Iris pigment epithelial cell (primary cell): ENCODE measurements at regions not wholly inside any gene's neighbourhood (a gene's known extent, or its start where the extent isn't known, plus 50 kb on each side); places are given as distances from the start of the nearest gene placed in this dataset.

ENCODE experiments used
- DNase-seq: peaks from one replicate; pipeline ENCODE4 v3.0.0-alpha.2; 2011; ENCODE audit warnings: low read depth

- no peak for DNase-seq
Observed at GRCh38 chr7:13442226-13442625, 547.2 kb downstream of the ETV1 start.

- no peak for DNase-seq
Observed at GRCh38 chr7:13447637-13448036, 541.8 kb downstream of the ETV1 start.

GRCh38 chr7:13448243-13448642, 541.2 kb downstream of the ETV1 start:
- DNase-seq, result no peak

GRCh38 chr7:13449460-13449859, 540.0 kb downstream of the ETV1 start:
- no peak for DNase-seq

- DNase-seq, result no peak
Observed at GRCh38 chr7:13454916-13455592, 534.4 kb downstream of the ETV1 start.

GRCh38 chr7:13457790-13458189, 531.7 kb downstream of the ETV1 start:
- DNase-seq, result no peak

- no peak for DNase-seq
Observed at GRCh38 chr7:13466874-13467547, 522.5 kb downstream of the ETV1 start.

GRCh38 chr7:13476881-13477444, 512.5 kb downstream of the ETV1 start:
- no peak for DNase-seq

GRCh38 chr7:13489386-13489785, 500.1 kb downstream of the ETV1 start:
- DNase-seq, result no peak

GRCh38 chr7:13496976-13497375, 492.5 kb downstream of the ETV1 start:
- no peak for DNase-seq

GRCh38 chr7:13508586-13508985, 480.9 kb downstream of the ETV1 start:
- peak; percentile 1 for DNase-seq

GRCh38 chr7:13518738-13519137, 470.7 kb downstream of the ETV1 start:
- no peak for DNase-seq

- DNase-seq, result no peak
Observed at GRCh38 chr7:13524076-13524475, 465.4 kb downstream of the ETV1 start.

- DNase-seq, result no peak
Observed at GRCh38 chr7:13532028-13532753, 457.3 kb downstream of the ETV1 start.

GRCh38 chr7:13538669-13539068, 450.8 kb downstream of the ETV1 start:
- DNase-seq, result peak; percentile 6

GRCh38 chr7:13540429-13540828, 449.0 kb downstream of the ETV1 start:
- DNase-seq, result peak; percentile 3

- no peak for DNase-seq
Observed at GRCh38 chr7:13541326-13541725, 448.1 kb downstream of the ETV1 start.

- no peak for DNase-seq
Observed at GRCh38 chr7:13542451-13542850, 447.0 kb downstream of the ETV1 start.

GRCh38 chr7:13551503-13551902, 438.0 kb downstream of the ETV1 start:
- DNase-seq, result no peak

- DNase-seq, result peak; percentile 3
Observed at GRCh38 chr7:13560441-13560840, 429.0 kb downstream of the ETV1 start.

- no peak for DNase-seq
Observed at GRCh38 chr7:13563257-13563656, 426.2 kb downstream of the ETV1 start.

- no peak for DNase-seq
Observed at GRCh38 chr7:13563680-13564079, 425.8 kb downstream of the ETV1 start.
